ENCODE measurements at regions not wholly inside any gene's neighbourhood (a gene's known extent, or its start where the extent isn't known, plus 50 kb on each side); places are given as distances from the start of the nearest gene placed in this dataset.

DNA sequence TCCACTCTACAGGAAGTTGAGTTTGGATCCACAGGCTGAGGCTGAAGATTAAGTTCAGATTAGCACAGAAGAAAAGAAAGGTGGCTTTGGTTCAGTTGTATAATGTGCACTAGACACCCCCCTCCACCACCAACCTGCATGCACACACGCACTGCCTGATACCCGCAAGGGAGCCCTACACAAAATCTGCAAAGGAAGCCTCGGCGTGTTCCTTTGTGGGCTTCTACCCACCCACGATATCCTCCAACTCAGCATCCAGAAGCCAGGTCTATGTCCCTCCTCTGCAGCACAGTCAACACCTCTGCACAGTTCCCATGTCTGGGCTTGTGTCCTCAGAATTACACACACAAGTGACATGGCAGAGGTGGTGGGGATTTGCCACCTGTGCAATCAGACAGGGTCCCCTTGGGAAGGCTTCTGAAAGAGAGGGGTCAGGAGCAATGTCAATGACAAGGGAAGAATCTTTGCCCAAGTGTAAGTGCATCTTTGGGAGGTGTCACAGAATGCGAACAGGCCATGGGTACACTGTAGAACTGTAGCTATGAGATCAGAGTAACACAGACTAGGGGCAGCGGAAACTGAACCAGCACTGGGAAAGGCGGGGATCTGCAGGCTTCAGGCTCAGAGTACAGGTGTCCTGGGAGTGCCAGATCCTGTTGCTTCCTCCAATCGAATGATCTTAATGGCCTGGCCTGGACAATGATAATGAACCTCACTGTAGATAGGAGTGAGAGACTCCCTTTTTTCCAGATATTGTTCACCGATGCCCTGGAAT, 148.6 kb upstream of the ETV3 start:
- TF ChIP-seq, protein P1, sequence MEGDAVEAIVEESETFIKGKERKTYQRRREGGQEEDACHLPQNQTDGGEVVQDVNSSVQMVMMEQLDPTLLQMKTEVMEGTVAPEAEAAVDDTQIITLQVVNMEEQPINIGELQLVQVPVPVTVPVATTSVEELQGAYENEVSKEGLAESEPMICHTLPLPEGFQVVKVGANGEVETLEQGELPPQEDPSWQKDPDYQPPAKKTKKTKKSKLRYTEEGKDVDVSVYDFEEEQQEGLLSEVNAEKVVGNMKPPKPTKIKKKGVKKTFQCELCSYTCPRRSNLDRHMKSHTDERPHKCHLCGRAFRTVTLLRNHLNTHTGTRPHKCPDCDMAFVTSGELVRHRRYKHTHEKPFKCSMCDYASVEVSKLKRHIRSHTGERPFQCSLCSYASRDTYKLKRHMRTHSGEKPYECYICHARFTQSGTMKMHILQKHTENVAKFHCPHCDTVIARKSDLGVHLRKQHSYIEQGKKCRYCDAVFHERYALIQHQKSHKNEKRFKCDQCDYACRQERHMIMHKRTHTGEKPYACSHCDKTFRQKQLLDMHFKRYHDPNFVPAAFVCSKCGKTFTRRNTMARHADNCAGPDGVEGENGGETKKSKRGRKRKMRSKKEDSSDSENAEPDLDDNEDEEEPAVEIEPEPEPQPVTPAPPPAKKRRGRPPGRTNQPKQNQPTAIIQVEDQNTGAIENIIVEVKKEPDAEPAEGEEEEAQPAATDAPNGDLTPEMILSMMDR (IDR thresholded peaks at IDR 0.05) = no peak
- TF ChIP-seq POLR2A (IDR thresholded peaks at IDR 0.05) (no peak), POLR2AphosphoS5 (IDR thresholded peaks at IDR 0.05) (no peak), EP300 (IDR thresholded peaks at IDR 0.05) (no peak)

Measured in upper lobe of left lung (tissue), 4 donors.